GM19397 (cell line): ENCODE measurements at regions not wholly inside any gene's neighbourhood (a gene's known extent, or its start where the extent isn't known, plus 50 kb on each side); places are given as distances from the start of the nearest gene placed in this dataset.

ENCODE experiments used
- ATAC-seq: cut with Tn5 transposase; IDR thresholded peaks from one replicate; pipeline ENCODE4 v1.9.1; 2021; ENCODE audit warnings: mild to moderate bottlenecking, moderate library complexity; ENCODE audit not compliant: unreplicated experiment

- ATAC-seq: no peak
Measured at GRCh38 chr22:47933226-47933625, 1170.8 kb downstream of the TBC1D22A start.

GRCh38 chr22:47929646-47930185 is 1167.3 kb downstream of the TBC1D22A start:
- no peak for ATAC-seq

GRCh38 chr22:47929073-47929472 is 1166.6 kb downstream of the TBC1D22A start:
- no peak for ATAC-seq

- no peak for ATAC-seq
Measured at GRCh38 chr22:47928631-47929030, 1166.2 kb downstream of the TBC1D22A start.

GRCh38 chr22:47927648-47928210 is 1165.3 kb downstream of the TBC1D22A start:
- ATAC-seq: no peak

- no peak for ATAC-seq
Measured at GRCh38 chr22:47923011-47923427, 1160.6 kb downstream of the TBC1D22A start.

GRCh38 chr22:47921906-47922305 is 1159.5 kb downstream of the TBC1D22A start:
- ATAC-seq: no peak

- ATAC-seq: no peak
Measured at GRCh38 chr22:47920380-47920959, 1158.0 kb downstream of the TBC1D22A start.

GRCh38 chr22:47919893-47920292 is 1157.4 kb downstream of the TBC1D22A start:
- ATAC-seq: no peak

GRCh38 chr22:47919001-47919441 is 1156.6 kb downstream of the TBC1D22A start:
- ATAC-seq: no peak

- ATAC-seq: no peak
Measured at GRCh38 chr22:47918276-47918921, 1155.9 kb downstream of the TBC1D22A start.

GRCh38 chr22:47914481-47915097 is 1152.1 kb downstream of the TBC1D22A start:
- no peak for ATAC-seq

GRCh38 chr22:47902646-47903180 is 1140.3 kb downstream of the TBC1D22A start:
- no peak for ATAC-seq

- ATAC-seq: no peak
Measured at GRCh38 chr22:47901911-47902310, 1139.5 kb downstream of the TBC1D22A start.

GRCh38 chr22:47899894-47900293 is 1137.4 kb downstream of the TBC1D22A start:
- no peak for ATAC-seq

GRCh38 chr22:47898946-47899345 is 1136.5 kb downstream of the TBC1D22A start:
- ATAC-seq: no peak

GRCh38 chr22:47891609-47892008 is 1129.2 kb downstream of the TBC1D22A start:
- no peak for ATAC-seq

GRCh38 chr22:47888817-47889216 is 1126.4 kb downstream of the TBC1D22A start:
- no peak for ATAC-seq

GRCh38 chr22:47884775-47885174 is 1122.3 kb downstream of the TBC1D22A start:
- no peak for ATAC-seq

- no peak for ATAC-seq
Measured at GRCh38 chr22:47884200-47884599, 1121.8 kb downstream of the TBC1D22A start.

- no peak for ATAC-seq
Measured at GRCh38 chr22:47883757-47884156, 1121.3 kb downstream of the TBC1D22A start.
